Right ventricle myocardium inferior (tissue), 1 donor: ENCODE measurements at regions not wholly inside any gene's neighbourhood (a gene's known extent, or its start where the extent isn't known, plus 50 kb on each side); places are given as distances from the start of the nearest gene placed in this dataset.

Experiments used
- ATAC-seq: fragments of 200-7000 bp; cut with Tn5 transposase; one replicate; pipeline ENCODE4 v1.9.1; 2020; ENCODE audit warnings: mild to moderate bottlenecking, moderate library complexity
- DNase-seq: peaks from one replicate; pipeline ENCODE4 v3.0.0; 2021; ENCODE audit errors: missing footprints
- intact Hi-C: fragments of 100-400 bp; cut with DNase I; formaldehyde crosslinking; loops from one replicate; pipeline ENCODE4 v1.11.0; 2022
- donor health status: DM: no; HTN: yes; CAD: no; lungs with severe emphysema.

DNA sequence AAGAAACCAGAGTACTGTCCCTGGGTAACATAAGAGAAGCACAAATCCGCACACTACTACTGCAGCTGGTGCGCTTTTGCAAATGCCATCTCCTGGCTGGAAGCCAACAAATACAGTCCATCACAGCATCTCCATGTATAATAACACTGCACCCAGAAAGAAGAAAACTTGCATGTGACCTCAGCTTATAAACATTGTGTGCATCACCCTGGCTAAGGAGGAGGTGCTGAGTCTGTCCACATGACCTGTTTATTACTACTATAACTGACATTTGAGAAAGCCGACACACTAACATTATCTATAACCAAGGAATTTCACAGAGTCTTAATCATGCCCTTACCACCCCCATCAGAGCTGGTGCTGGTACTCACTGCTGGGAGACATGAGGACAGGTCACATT is 516.8 kb downstream of the CFAP47 start:
- ATAC-seq: no peak
- intact Hi-C loops: no loop called here

DNA sequence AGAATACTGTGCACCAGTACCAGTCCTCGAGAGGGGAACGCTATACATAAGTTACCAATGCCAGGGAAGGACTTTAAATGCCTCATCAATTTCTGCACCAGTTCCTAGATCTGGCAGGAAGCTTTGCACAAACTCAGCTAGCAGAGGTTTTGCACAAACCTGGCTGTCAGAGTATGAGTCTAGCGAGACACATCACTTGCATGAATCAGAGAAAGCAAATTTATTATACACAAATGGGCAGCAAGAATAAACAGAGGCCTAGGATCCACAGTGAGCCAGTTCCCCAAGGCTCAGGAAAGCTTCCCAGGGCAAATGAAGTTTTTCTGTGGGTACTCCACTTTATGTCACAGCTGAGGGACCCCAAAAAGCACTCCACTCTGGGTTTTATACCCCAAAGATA is 523.5 kb downstream of the CFAP47 start:
- no peak for ATAC-seq
- intact Hi-C loops: no loop called here
- no peak for DNase-seq

More for the DNA sequence above, 516.8 kb downstream of the CFAP47 start:
- no peak for DNase-seq

DNA sequence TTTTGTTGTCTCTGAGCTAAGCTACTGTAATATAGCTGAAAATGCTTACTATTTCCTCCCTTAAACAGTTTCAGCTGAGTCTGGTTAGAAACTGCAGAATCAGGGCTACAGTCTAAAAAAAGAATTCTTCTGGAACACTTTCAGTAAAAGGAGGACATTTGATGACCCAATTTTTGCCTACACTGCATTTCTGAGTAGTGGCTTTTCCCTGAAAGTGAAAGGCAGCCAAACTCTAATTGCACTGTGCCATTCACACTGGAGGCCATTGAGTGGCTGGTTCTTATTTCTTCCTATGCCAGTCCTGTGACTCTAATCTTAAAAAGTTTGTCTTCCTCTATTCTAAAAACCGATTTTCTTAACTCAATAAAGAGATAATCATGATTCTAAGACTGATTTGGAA is 526.0 kb downstream of the CFAP47 start:
- intact Hi-C loops: no loop called here
- DNase-seq (no peak), ATAC-seq (no peak)

DNA sequence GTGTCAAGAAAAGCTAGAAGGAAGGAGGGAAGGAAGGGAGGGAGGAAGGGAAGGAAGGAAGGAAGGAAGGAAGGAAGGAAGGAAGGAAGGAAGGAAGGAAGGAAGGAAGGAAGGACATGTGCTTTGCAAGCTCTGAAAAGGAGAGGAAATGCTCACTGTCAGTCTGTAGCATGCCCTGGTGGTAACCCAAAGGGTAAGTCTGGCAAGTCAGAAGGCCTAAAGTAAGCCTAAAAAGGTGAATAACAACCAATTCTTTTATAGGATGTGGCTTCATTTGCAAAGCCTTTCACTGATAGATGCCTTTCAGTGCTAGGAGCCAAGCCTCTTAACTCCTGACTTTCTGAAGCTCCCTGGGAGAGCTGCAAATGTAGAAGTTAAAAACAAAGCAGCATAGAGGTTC is 542.6 kb downstream of the CFAP47 start:
- intact Hi-C loops: no loop called here
- ATAC-seq: no peak
- DNase-seq: no peak

DNA sequence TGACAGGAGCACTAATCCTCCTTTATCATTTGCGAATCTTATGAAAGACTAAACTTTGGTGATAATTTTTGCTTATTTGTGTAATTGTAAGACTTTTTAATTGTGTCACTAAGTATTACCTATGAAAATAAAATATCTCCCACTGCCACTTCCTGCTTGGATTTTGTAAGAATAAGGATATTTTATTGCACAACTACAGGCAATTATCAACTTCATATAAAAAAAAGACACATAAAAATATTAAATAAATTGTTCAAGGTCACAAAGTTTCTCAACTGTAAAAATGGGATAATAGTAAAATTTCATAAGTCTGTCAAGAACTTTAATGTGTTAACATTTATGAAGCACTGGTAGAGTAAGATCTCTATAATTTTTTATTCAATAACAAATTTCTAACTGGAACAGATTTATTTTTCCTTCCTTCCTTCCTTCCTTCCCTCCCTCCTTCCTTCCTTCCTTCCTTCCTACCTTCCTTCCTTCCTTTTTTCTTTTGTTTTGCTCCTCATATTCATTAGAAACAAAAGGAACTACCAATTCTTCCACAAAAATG is 527.6 kb upstream of the FAM47C start:
- no peak for ATAC-seq
- intact Hi-C loops: no loop called here
- DNase-seq: no peak

DNA sequence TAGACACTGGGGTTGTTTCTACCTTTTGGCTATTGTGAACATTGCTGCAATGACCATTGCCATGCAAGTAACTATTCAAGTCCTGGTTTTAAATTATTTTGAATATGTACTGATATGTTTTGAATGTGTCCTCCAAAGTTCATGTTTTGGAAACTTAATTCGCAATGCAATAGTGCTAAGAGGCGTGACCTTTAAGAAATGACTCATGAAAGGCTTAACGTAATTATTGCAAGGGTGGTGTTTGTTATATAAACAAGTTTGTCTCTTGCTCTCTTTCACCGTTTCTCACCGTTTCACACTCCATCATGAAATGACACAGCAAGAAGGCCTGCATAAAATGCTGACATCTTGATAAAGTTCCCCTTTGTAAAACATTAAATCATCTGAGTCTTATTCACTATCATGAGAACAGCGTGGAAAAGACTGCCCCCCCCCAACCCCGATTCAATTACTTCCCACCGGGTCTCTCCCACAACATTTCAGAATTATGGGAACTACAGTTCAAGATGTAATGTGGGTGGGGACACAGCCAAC is 506.9 kb upstream of the FAM47C start:
- no peak for DNase-seq
- intact Hi-C loops: no loop called here
- no peak for ATAC-seq

DNA sequence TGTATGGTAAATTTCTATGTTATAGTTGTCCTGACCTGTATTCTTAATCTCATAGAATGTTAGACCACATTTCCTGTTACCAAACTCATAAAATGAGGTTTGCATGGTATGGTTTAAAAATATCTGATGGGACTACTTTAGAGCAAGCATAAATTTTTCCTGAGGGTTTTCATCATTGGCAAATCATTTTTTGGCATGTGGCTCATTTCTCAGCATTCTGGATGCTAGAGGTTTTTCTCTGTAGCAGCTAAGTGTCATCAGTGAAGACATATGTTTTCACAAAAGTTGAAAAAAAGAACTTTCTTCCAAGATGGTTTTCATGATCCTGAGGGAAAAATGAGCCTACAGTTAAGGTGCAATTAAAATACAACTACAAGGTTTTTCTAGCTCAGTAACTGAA is 503.5 kb upstream of the FAM47C start:
- ATAC-seq (no peak), DNase-seq (no peak)
- intact Hi-C loops: no loop called here

DNA sequence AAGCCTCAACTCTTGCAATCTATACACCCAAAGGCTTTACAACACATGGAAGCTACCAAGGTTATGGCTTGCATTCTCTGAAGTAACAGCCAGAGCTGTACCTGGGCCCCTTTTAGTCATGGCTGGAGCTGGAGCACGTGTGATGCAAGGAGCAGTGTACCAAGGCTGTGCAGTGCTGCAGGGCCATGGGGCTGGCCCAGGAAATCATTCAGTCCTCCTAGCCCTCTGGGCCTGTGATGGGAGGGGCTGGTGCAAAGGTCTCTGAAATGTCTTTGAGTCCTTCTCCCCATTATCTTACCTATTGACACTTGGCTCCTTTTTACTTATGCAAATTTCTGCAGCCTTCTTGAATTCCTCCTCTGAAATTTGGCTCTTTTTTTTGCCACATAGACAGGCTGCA is 500.1 kb upstream of the FAM47C start:
- no peak for ATAC-seq
- no peak for DNase-seq
- intact Hi-C loops: no loop called here

DNA sequence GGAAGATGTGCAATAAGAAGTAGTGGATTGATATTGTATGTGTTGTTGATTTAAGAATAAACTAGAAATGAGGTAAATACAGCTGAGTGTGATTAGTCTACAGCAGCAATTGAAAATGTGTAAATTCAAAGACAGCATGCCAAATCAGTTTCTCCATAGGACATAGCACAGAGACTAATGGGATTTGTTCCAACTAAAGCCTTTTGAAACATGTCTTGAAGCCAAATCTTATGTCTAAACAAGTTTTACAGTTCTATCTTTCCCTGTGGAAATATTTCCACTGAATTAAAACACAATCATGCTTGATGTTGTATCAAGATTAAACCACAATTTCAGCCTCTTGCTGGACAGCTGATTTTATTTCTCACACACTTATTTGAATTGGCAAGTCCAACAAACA is 497.4 kb upstream of the FAM47C start:
- intact Hi-C loops: no loop called here
- ATAC-seq: no peak
- no peak for DNase-seq

DNA sequence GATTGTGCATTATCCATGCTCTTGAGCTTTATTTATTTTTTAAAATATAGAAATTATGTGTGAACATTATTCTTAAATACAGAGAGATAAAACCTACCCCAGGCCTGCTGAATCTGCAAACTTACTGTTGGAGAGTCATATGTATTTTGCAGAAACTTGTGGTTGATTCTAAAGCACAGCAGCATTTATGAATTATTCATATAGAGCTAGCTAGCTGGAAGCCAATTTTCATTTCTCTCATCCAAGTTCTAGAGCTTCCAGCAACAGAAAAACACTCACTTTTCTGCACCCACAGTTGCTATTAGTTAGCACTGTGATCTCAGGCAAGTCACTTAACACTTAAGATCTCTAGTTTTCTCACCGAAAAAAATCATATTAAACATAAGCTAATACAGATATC is 479.5 kb upstream of the FAM47C start:
- ATAC-seq (no peak), DNase-seq (no peak)
- intact Hi-C loops: no loop called here

DNA sequence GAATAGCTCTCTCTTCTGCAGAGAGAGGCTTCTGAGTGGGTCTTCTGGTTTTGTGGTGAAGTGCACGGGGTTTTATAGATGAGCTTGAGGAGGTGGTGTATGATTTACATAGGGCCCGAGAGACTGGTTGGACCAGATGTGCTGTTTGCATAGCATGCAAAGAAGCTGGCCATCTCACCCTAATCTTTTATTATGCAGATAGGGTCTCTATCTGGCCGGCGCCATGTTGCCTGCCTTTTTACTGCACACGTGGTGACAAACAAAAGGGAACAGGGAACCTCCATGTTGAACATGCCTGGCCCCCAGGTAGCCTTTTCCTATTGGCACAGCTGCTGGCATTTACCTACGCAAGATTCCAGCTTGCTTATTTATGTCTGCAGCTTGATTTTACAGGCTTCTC is 473.3 kb upstream of the FAM47C start:
- intact Hi-C loops: no loop called here
- ATAC-seq (no peak), DNase-seq (no peak)

DNA sequence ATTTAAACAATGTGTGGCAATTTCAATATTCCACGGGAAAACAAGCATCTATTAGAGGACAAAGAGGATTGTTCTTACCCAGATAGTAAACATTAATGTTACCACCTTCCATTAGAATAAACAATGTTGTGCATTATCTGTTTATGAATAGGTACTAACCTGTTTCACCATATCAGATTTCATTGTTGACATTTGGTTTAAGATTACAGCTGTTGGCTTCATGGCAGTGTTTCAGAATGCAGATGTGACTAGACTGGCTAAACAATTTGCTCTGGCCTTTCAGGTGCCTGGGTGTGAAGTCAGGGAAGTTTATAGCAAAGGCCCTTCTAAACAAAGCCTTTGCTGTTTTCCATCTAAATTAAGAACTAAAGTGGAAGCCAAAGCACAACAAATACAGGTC is 464.7 kb upstream of the FAM47C start:
- DNase-seq (no peak), ATAC-seq (no peak)
- intact Hi-C loops: no loop called here

DNA sequence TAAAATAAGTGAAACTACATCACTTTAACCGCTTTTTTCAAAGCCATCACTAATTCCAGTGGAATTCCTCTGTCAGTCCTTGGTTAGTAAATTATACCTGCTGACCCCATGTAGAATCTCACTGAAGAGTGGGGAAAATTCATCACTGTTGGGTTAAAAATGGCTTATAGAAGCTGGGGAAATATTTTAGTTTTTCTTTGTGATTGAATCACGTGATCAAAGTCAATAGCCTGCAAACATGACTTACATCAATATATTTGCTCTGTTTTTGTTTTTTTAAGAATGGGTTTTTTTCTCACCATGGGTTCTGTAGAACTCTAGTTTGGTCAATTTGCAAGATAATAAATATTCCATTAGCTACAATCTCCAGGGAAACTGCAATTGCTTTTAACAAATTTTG is 445.2 kb upstream of the FAM47C start:
- no peak for ATAC-seq
- intact Hi-C loops: no loop called here

DNA sequence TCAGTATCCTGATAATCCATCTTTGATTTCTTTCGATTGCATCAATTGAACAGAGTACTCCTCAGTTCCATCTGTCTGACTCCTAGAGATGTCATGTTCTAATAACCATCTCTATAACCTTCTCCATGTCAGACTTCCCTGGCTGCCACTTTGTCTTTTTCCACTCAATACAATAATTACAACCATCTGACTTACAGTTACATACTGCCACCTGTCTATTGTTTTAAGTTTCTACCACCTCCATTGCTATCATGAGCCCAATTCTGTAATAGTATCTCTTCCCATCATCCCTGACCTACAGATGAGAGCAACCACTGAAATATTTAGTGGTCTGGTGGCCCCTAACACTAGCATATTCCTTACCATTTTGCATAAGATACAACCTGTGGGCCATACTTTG is 439.2 kb upstream of the FAM47C start:
- DNase-seq (no peak), ATAC-seq (no peak)
- intact Hi-C loops: no loop called here

More for the DNA sequence above, 445.2 kb upstream of the FAM47C start:
- DNase-seq: no peak

DNA sequence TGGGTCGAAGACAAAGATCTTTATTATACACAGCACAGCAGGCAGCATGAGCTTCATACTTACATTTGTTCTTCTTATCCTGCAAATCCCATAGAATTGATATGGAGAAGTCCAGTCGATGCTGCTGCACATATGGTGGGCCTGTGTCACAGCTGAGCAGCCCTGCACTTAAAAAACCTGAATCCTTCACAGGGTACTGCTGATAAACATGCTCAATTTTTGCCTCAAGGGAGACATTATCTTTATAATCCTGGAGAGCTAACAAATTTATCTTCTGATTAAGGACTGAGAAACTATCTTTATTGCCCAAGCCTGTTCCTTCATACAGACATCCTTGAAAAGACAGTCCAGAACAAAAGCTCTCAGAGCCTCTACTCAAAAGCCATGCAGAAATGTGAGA is 434.4 kb upstream of the FAM47C start:
- intact Hi-C loops: no loop called here
- no peak for ATAC-seq
- DNase-seq: no peak

DNA sequence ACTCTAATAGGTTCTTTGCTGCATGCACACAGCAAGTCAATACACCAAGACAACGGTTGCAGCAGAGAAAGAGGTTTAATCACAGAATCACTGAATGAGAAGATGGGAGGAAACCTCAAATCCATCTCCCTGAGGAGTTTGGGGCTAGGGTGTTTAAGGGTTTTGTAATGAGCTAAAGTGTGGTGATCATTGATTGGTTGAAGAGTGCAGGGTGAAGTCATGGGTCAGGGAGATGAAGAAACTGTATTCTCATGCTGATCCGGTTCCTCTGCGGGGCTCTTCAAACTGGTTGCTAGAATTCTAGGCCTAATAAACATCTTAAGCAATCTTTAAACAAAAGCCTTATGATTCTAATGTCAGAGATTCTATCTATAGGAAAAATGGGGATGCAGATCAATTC is 432.5 kb upstream of the FAM47C start:
- intact Hi-C loops: no loop called here
- DNase-seq: no peak

DNA sequence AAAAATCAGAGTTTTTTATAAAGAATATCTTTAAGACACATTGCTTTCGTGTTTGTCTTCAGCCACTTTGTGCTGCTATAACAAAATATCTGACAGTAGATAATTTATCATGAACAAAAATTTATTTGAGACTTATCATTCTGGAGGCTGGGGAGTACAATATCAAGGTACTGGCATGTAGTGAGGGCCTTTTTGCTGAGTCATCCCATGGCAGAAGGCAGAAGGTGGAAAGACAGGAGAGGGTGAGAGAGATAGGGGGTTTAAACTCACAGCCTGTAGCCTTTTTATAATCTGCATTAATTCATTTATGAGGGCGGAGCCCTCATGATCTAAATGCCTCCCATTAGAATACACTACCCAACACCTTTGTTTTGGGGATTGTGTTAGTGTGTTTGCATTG is 431.2 kb upstream of the FAM47C start:
- intact Hi-C loops: no loop called here
- ATAC-seq (no peak), DNase-seq (no peak)

More for the DNA sequence above, 432.5 kb upstream of the FAM47C start:
- ATAC-seq: no peak

DNA sequence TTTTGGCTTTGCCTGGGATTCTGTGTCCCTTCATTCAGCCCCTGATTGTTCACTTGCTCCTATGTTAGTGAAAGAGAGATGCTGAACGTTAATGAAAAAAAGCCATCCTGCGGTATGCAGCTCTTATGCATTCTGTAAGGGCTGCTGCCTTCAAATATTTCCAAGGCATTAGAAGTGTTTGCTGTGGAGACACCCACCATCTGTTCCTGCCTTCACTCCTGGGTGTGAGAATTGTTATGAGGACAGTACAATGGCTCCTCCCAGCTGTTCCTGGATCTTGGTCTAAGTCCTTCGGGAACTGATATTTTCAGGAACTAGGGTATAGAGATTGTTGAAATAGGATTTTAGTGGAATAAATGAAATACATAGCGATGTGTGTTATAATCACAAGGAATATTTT is 427.1 kb upstream of the FAM47C start:
- intact Hi-C loops: no loop called here
- ATAC-seq (no peak), DNase-seq (no peak)

DNA sequence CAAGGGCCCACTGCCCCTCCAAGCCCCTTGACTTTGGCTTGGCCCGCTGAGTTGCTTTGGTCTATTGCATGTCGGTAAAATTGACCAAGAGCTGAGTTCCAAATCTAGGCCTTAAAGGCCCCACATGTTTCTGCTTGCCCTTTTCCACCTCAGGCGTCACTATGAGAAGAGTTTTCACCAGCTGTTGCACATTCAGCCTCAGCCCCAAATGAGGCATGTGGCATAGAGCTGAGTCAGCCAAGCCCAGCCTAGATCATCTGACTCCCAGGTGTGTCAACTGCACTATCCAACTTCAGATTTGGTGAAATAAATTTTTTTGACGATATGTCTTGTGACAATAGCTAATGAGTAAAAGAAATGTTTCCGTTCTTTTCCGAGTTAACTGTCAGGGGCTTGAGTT is 424.5 kb upstream of the FAM47C start:
- intact Hi-C loops: no loop called here
- ATAC-seq: no peak
- DNase-seq: no peak

DNA sequence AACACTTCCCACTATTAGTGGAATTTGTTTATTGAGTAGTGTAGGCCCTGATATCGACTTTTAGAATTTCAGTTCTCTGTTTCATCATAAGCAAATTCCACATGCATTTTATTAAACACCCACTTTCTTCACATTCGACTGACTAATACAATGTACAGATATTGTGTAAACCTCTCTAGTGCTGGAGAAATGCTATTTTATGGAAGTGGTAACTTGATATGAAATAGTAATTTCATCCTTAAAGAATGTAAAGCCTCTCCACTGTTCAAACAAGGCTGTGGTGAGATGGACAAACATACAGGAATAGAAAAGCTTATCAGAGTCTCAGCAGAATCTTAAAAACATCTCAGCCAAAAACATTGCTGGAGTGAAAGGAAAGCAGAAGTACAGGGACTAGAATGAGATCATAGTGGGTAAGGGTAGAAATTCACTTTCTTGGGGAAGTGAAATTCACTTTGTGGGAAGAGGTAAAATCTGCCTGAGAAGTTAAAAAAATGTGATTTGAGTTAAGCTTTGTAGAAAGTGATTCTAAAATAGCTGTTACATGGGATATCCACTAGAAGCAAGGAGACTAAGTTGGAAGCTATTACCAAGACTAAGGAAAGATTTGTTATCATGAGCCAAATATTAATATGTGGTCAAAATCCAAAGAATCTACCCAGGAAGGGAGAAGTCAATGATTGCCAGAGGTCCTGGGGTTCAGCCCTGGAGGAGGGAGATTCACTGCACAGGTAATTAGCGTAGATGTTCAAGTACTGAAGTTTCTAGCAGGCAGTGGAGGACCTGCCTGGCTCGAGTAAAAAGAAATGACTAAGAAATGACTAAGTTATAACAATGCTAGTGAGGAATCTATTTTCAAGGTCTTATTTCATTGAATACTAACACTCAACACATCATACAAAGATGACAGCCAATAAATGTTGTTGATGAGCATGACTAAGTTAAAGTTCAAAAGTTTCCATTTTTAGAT is 398.3 kb upstream of the FAM47C start:
- no peak for DNase-seq
- ATAC-seq: no peak
- intact Hi-C loops: no loop called here
